NCI-H146 (cell line): ENCODE measurements at regions not wholly inside any gene's neighbourhood (a gene's known extent, or its start where the extent isn't known, plus 50 kb on each side); places are given as distances from the start of the nearest gene placed in this dataset.
A peak's percentile ranks its signal among the peaks of the same experiment; 100 is the strongest.

Source experiments
- DNase-seq: peaks from one replicate; lab custom pipeline; 2025; lab: John Stamatoyannopoulos, UW

DNA sequence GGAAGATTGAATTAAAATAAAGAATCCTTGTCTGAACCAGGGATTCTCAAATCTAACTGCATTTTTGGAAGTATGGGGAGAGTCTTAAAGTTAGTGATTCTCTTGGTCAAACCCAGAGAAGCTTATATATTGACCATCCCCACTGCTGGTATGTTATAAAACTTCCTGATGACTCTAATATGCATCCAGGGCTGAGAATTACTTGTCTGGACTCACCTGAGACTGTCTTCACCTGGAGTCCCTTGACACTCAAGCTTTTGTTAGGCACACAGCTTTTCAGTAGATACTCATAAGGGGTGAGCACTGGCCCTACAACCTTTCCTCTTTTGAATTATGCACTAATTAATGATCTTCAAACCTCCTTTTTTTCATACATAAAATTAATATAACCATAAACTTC, 149.6 kb upstream of the GULP1 start:
- no peak for DNase-seq

DNA sequence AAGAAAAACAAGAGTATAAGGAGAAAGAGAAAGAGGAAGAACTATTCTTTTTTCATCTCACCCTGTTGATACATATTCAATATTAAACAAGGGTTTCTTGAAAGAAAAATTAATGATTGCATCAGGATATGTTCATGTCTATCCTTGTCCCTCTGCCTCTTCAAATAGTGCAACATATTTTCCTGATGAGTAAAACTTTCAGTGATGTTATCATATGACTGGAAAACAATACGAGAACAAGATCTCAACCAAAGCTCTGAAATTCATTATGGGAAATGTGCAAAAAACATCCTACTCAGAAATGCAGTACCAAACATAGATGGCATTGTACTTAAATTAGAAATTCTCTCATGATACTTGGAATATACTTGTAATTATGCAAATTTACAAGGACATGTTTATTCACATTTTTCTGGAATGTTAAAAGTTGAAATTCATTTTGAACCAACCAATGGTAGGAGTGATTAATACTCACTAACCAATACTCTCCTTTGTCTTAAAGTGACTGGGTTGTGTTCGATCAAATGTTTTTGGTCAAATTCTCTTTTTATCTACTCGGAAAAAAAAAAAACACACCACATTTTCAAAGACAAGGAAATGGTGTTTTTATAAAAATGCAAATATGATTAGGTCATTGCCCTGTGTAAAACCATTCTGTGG, 148.9 kb upstream of the GULP1 start:
- no peak for DNase-seq

DNA sequence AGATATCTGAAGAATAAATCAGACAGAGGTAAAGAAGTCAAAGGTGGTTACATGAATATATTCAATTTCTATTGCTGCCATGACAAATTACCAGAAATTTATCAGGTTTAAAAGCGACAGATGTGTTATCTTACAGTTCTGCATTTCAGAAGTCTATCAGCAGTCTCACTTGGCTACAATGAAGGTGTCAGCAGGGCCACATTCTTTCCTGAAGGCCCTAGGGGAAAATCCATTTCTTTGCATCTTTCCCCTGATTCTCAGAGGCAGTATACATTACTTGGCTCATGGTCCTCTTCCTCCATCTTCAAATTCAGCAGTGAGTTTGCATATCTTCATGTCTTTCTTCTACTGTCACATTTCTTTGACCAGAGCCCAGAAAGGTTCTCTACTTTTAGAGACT, 145.8 kb upstream of the GULP1 start:
- no peak for DNase-seq

DNA sequence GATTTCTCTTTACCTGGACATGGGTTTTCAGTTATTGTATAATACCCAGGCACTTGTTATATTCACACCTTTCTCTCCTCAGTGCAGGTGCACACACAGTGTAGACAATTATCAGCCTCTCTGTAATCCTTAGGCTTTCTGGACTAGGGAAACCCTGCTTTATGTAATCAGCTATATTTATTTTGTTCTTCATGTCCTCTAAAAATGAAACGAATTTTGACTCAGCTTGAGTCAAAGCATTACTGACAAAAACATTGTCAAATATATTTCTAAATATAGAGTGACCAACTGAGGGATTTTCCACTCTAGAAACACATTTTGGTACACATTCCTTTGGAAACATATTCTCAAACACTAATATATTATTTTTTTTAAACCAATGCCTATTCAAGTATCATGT, 144.8 kb upstream of the GULP1 start:
- no peak for DNase-seq

DNA sequence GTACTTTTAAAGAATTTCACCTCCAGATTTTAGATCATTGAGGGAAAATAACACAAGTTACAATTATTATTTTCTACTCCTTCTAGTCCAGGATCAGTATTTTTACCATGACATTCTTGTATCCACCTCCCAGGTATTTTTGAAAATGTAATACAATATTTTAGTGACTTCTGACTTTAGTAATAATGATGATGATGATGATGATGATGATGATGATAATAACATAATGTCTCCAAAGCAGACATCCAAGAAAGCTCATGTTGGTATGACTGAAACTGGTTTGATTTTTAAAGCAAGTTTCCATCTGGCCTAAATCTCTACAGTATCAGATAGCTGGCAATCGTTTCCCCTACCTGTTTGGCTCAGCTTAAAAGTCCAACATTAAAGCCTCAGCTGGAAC, 140.0 kb upstream of the GULP1 start:
- no peak for DNase-seq

GRCh38 chr2:188158337-188159100, 133.2 kb upstream of the GULP1 start:
- DNase-seq, result no peak

DNA sequence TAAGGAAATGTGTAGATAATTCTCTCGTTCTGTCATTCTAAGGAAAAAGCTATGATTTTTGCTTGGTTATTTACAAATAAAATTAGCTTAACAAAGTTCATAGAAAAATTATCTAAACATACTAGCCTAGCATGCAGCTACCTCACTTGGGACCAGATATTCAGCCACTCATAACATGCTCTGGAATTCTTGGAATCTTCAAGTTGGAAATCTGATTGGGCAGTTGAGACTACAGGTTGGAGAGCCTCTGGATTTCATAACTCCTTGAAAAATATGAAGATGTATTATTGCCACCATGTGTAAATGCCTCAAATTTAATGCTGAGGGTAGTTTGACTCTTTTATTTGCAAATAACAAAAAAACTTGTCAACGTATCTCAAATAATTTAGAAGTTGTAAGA, 132.2 kb upstream of the GULP1 start:
- DNase-seq, result no peak

GRCh38 chr2:188170356-188170755, 121.3 kb upstream of the GULP1 start:
- no peak for DNase-seq

DNA sequence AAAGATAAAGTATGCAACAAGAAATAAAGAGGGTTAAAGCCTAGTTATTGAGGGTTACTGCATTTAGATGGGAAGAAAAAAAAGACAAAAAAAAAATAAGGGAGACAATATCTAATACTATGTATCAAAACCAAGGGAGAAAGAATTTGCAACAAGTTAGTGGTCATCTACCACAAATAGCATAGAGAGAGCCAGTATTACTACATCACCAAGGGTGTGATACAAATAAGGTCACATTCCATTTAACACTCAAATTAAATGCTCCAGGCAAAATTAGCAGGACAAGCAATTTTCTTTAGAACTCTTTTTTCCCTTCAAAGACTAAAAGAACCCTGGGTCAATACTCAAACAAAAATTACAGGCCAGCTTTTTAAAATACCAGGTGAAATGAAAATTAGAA, 115.1 kb upstream of the GULP1 start:
- peak; percentile 15 for DNase-seq

GRCh38 chr2:188181067-188181838, 110.4 kb upstream of the GULP1 start:
- DNase-seq, result no peak

DNA sequence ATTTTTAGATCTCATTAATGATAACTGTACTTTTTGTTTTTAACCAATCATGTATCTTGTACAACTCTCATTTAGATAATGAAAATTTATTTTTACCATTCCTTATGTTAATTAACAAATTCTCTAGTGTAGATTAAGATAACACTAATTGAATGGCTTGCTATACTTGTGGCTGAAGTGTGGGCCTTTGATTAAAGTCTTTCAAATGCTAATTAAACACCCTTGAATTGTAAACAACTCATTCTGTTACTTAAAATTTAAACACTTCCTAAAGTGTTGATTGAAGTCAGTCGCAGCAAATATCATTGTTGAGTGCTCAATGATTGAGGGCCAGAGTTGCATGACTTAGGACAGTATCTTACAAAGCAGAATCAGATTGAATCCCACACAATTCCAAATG, 109.8 kb upstream of the GULP1 start:
- DNase-seq, result no peak

GRCh38 chr2:188187726-188188125, 103.9 kb upstream of the GULP1 start:
- no peak for DNase-seq

GRCh38 chr2:188189356-188189755, 102.3 kb upstream of the GULP1 start:
- no peak for DNase-seq

DNA sequence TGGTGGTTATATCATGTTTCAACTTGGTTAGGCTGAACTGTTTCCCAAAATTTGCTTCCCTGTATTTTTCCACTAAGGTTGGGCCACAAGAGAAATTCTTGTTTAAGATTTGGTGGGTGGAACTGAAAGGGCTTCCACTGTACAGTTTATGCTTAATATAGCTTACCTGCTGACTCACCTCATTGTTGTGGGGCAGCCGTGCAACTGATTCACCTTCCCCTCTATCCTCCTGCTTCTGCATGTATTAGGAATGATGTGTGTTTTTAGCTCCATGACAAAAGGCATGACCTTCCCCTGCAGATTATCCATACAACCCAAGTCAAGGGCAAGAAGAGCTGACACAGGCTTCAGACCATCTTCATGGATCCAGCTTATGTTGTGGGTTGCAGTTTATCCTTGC, 98.4 kb upstream of the GULP1 start:
- DNase-seq, result no peak

DNA sequence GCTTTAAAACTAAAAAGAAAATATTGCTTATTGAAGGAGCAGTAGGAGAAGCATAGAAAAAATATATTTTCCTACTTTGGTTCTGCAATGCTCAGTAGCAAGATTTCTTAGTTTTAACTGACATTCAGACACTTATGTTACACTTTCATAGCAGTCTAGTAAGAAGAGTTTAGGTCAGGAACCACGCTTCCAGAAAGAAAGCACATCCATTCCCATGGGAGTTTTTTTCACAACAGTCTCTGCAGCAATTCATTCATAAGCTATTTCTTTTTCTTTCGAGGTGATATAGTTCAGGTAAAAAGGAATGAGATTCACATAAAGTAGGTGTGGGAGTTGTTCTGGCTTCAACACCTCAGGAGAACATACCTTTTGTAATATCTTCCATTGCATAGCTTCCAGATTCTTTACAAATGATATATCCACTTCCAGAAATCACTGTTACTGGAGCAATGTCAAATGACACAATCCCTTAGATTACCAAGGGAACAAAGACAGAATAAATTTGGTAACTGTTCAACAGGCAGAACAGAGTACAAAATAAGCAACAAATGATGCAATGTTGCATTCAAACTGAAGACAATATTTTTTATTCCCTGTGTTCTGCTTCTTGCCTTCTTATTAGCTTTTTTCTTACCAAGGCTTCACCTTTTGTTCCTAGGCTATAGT, 95.2 kb upstream of the GULP1 start:
- DNase-seq, result no peak

DNA sequence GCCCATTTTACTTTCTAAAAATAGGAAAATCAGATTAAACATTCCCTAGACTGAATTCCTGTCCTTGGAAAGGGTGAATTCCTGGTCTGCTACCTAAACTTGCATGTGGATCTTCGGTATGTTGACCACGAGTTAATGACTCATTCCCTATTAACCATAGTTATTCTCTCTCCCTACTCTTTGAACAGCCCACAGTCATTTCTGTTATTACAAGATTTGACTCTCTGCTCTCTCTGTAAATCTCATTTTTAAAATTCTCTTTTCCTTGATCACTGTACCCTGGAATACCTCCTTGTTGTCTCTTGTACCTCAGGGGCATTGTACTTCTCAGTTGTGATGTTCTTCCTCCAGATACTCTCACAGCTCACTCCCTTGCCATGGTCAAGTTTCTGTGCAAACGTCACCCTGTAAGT, 92.0 kb upstream of the GULP1 start:
- no peak for DNase-seq

GRCh38 chr2:188201639-188202038, 90.0 kb upstream of the GULP1 start:
- no peak for DNase-seq

DNA sequence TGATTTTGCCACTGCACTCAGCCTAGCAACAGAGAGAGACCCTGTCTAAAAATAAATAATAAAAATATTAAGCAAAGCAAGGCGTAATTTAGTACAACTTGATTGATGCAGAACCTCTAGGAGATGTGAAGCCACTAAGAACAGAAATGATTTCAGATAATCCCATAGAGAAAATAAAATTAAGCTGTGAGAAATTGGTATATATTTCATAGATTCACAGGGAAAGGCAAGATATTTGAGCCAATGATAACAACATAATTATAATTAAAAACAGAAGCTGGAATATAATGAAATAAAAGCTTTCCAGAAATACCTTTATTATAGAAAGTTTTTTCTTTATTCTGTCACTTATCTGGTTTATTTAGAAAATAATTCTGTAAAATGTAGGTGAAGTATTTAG, 88.9 kb upstream of the GULP1 start:
- DNase-seq, result no peak

- DNase-seq, result no peak
Measured at GRCh38 chr2:188203776-188204175, 87.9 kb upstream of the GULP1 start.

GRCh38 chr2:188204824-188205223, 86.8 kb upstream of the GULP1 start:
- no peak for DNase-seq

DNA sequence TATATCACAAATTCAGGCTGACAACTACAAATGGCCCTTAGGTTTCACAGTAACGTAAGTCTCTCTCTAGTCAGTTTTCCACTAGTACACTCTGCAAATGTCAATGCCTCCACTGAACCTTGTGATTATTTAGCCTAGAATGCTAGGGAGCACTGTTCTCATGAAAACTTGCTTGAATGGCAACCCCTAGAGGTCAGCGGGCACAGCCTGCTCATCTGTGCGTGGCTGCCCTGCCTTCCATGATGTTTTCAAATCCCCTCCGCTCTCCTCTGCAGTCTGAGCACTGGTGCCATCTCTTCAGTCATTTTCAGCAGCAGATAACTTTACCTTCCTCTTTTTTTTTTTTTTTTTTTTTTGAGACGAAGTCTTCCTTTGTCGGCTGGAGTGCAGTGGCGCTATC, 84.1 kb upstream of the GULP1 start:
- no peak for DNase-seq

DNA sequence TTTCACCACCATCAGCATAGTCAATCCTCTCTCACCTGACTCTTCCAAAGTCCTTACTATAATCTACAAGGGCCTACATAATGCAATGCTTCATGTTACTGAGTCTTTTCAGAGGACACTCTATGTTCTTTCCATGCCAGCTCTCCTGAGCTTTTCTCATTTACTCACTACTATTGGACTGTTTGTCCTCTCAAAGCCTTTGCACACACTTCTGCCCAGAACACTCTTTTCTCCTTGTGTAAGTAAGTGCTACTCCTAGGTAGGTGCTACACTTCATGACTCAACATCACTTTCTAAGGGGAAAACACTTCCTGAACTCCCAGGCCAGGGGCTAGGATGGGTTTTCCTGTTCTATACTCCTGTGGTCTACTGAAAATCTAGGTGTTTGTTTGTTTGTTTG, 82.5 kb upstream of the GULP1 start:
- DNase-seq, result no peak

DNA sequence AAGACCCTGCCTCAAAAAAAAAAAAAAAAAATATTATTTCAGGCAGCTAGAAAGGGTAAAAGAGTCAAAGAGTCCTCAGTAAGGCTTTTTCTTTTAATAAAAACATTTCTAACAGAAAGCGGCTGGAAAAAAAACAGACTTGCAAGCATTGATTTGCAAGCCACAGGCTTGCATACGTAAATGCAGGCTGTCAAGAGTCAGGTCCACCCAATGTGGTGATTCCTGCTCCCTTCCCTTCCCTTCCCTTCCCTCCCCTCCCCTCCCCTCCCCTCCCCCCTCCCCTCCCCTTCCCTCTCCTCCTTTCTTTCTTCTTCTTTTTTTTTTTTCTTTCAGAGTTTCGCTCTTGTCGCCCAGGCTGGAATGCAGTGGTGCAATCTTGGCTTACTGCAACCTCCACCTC, 74.4 kb upstream of the GULP1 start:
- DNase-seq, result no peak
